B cell (primary cell): ENCODE measurements at regions not wholly inside any gene's neighbourhood (a gene's known extent, or its start where the extent isn't known, plus 50 kb on each side); places are given as distances from the start of the nearest gene placed in this dataset.

Experiments
- ATAC-seq: fragments of 200-7000 bp; cut with Tn5 transposase; one replicate; pipeline ENCODE4 v1.10.0; 2021; ENCODE audit warnings: low read depth, mild to moderate bottlenecking, moderate number of reproducible peaks, moderate library complexity
- CTCF ChIA-PET: fragments of 350-600 bp; sonication (Branson Sonifier 250); formaldehyde crosslinking; loops from one replicate; lab custom pipeline; 2021; ENCODE audit warnings: antibody characterized with exemption, inconsistent platforms; lab: Charles Lee
- POLR2A ChIA-PET: fragments of 350-600 bp; sonication (Branson Sonifier 250); formaldehyde crosslinking; loops from one replicate; lab custom pipeline; 2021; ENCODE audit warnings: antibody characterized with exemption; lab: Charles Lee
- DNase-seq: peaks from one replicate; pipeline ENCODE4 v3.0.0; 2013
- H2AFZ ChIP-seq: 2 replicates; pipeline ENCODE4 v1.6.1; 2012; ENCODE audit warnings: mild to moderate bottlenecking, low read depth, low read length; ENCODE audit not compliant: insufficient read depth, poor library complexity, severe bottlenecking
- H3K27ac ChIP-seq, 2 donors: 1 replicate in 1 of 2; 2 replicates in 1 of 2; pipeline ENCODE4 v1.5.1; 2012 to 2013; ENCODE audit warnings: low read length in 2 of 2, mild to moderate bottlenecking in 2 of 2, moderate library complexity in 1 of 2
- H3K27me3 ChIP-seq, 4 experiments: fragments of 200-600 bp in 1 of 4; sonication (generic) in 1 of 4; replicated peaks in 1 of 4; 1 replicate in 2 of 4; 2 replicates in 2 of 4; pipeline versions ENCODE4 v1.6.1 to v1.7.0; 2013 to 2016; ENCODE audit warnings: low read length in 3 of 4, mild to moderate bottlenecking in 2 of 4, mixed read lengths in 1 of 4, moderate library complexity in 1 of 4; ENCODE audit not compliant: insufficient read depth in 4 of 4, control insufficient read depth in 3 of 4; ENCODE audit errors: control extremely low read depth in 1 of 4
- H3K36me3 ChIP-seq, 2 experiments: replicated peaks in 1 of 2; 1 replicate in 1 of 2; 2 replicates in 1 of 2; pipeline versions ENCODE4 v1.6.1 to v1.7.1; 2013; ENCODE audit warnings: low read length in 1 of 2; ENCODE audit not compliant: insufficient read depth in 2 of 2, control insufficient read depth in 1 of 2; ENCODE audit errors: control extremely low read depth in 1 of 2, extremely low read depth in 1 of 2
- H3K4me1 ChIP-seq, 2 donors: fragments of 200-600 bp in 1 of 2; sonication (generic) in 1 of 2; 1 replicate in 1 of 2; 2 replicates in 1 of 2; pipeline versions ENCODE4 v1.5.1 to v1.6.1; 2013 to 2017; ENCODE audit warnings: low read length in 2 of 2; ENCODE audit not compliant: control insufficient read depth in 2 of 2, insufficient read depth in 2 of 2
- H3K4me2 ChIP-seq: replicated peaks from 2 replicates; pipeline ENCODE3; 2012; ENCODE audit warnings: mild to moderate bottlenecking, low read depth, low read length; ENCODE audit not compliant: poor library complexity, severe bottlenecking
- H3K4me3 ChIP-seq, 5 experiments: fragments of 200-600 bp in 1 of 5; sonication (generic) in 1 of 5; 1 replicate in 3 of 5; 2 replicates in 2 of 5; pipeline versions ENCODE4 v1.5.1 to v1.7.0; 2011 to 2016; ENCODE audit warnings: low read length in 4 of 5, mild to moderate bottlenecking in 4 of 5, low read depth in 2 of 5, control low read depth in 1 of 5, moderate library complexity in 1 of 5; ENCODE audit not compliant: insufficient read depth in 1 of 5; ENCODE audit errors: control extremely low read depth in 1 of 5, extremely low read depth in 1 of 5
- H3K79me2 ChIP-seq: fragments of 200-600 bp; sonication (generic); one replicate; pipeline ENCODE4 v1.6.0; 2016; ENCODE audit warnings: low read length; ENCODE audit not compliant: control insufficient read depth, insufficient read depth
- H3K9ac ChIP-seq: fragments of 200-600 bp; sonication (generic); 2 replicates; pipeline ENCODE4 v1.6.1; 2017; ENCODE audit warnings: mild to moderate bottlenecking, low read length, moderate library complexity
- H3K9me3 ChIP-seq, 3 donors: one replicate each; pipeline versions ENCODE4 v1.6.1 to v1.7.1; 2013; ENCODE audit warnings: low read length in 2 of 3; ENCODE audit not compliant: control insufficient read depth in 2 of 3, insufficient read depth in 1 of 3; ENCODE audit errors: control extremely low read depth in 1 of 3
- H4K20me1 ChIP-seq: 2 replicates; pipeline ENCODE4 v1.6.0; 2012; ENCODE audit warnings: mild to moderate bottlenecking, low read length; ENCODE audit not compliant: insufficient read depth, control insufficient read depth, poor library complexity, severe bottlenecking
- H3K27ac Mint-ChIP-seq: one replicate; pipeline ENCODE4 v1.8.0; 2021; ENCODE audit warnings: mixed read lengths
- H3K27me3 Mint-ChIP-seq: one replicate; pipeline ENCODE4 v1.8.0; 2021; ENCODE audit warnings: mixed read lengths
- H3K4me1 Mint-ChIP-seq: one replicate; pipeline ENCODE4 v1.8.0; 2021; ENCODE audit warnings: mixed read lengths
- H3K4me3 Mint-ChIP-seq: one replicate; pipeline ENCODE4 v1.8.0; 2021; ENCODE audit warnings: mixed read lengths
- H3K9me3 Mint-ChIP-seq: one replicate; pipeline ENCODE4 v1.8.0; 2022; ENCODE audit warnings: mixed read lengths; ENCODE audit not compliant: insufficient read depth
- CTCF ChIP-seq: fragments of 200-600 bp; IDR thresholded peaks from one replicate; pipeline ENCODE4 v1.8.0; 2022; ENCODE audit warnings: antibody characterized with exemption, mild to moderate bottlenecking
- EZH2 ChIP-seq: IDR thresholded peaks from 2 replicates; pipeline ENCODE4 v1.6.1; 2012; ENCODE audit warnings: borderline replicate concordance, low read depth, mild to moderate bottlenecking, moderate library complexity, low read length; ENCODE audit not compliant: insufficient read depth, poor library complexity, severe bottlenecking
- WGBS: methylation state at CpG from one replicate; pipeline ENCODE4 v1.1.5; 2013; ENCODE audit warnings: missing lambda C conversion rate; ENCODE audit not compliant: insufficient coverage; 5-methylcytosine and 5-hydroxymethylcytosine counted together
- intact Hi-C: fragments of 100-400 bp; cut with micrococcal nuclease; formaldehyde crosslinking; loops from one replicate; pipeline ENCODE4 v1.10.0; 2022

- intact Hi-C loops, result no loop called here
- CTCF ChIA-PET, result no interaction called here
- TF ChIP-seq EZH2, result no peak
- Histone ChIP-seq H3K36me3 (no peaks in the 10 kb centered on the region), H3K79me2 (no peaks in the 10 kb centered on the region), H4K20me1 (no peaks in the 10 kb centered on the region), H3K4me1 (no peaks in the 10 kb centered on the region), H3K4me3 (no peak overlapping the region), H3K27ac (no peak overlapping the region), H2AFZ (no peak overlapping the region), H3K27me3 (no peaks in the 10 kb centered on the region), H3K9ac (no peak overlapping the region), H3K9me3 (peaks cover 0 to 5% (median 0%) of the 10 kb centered on the region in 3 donors), H3K4me2 (no peak overlapping the region)
- H3K4me1 Mint-ChIP-seq, result no peaks in the 10 kb centered on the region
- 80% methylated on average over 1 of the region's 4 CpGs for WGBS
- H3K27me3 Mint-ChIP-seq, result no peaks in the 10 kb centered on the region
- H3K4me3 Mint-ChIP-seq, result no peak overlapping the region
- no peak overlapping the region for H3K27ac Mint-ChIP-seq
- peaks cover 4% of the 10 kb centered on the region for H3K9me3 Mint-ChIP-seq
- POLR2A ChIA-PET, result no interaction called here
- DNase-seq (no peak), ATAC-seq (no peak)
Measured at GRCh38 chr13:19020988-19021387, 160.6 kb downstream of the TUBA3C start.

- WGBS, result 81% methylated on average over 6 of the region's 6 CpGs
- Histone ChIP-seq H4K20me1 (no peaks in the 10 kb centered on the region), H3K79me2 (no peaks in the 10 kb centered on the region), H3K27me3 (no peaks in the 10 kb centered on the region), H3K9ac (no peak overlapping the region), H3K36me3 (no peaks in the 10 kb centered on the region), H3K4me1 (no peaks in the 10 kb centered on the region), H3K27ac (no peak overlapping the region), H3K4me2 (no peak overlapping the region), H3K4me3 (no peak overlapping the region), H2AFZ (no peak overlapping the region), H3K9me3 (peaks cover 0 to 48% (median 0%) of the 10 kb centered on the region in 3 donors)
- Mint-ChIP-seq H3K4me3 (no peak overlapping the region), H3K27me3 (no peaks in the 10 kb centered on the region), H3K4me1 (no peaks in the 10 kb centered on the region), H3K9me3 (peaks cover 3% of the 10 kb centered on the region), H3K27ac (no peak overlapping the region)
- ChIA-PET CTCF (no interaction called here), POLR2A (no interaction called here)
- ATAC-seq (no peak), DNase-seq (no peak)
- TF ChIP-seq CTCF (no peak), EZH2 (no peak)
- intact Hi-C loops, result no loop called here
Measured at GRCh38 chr13:18998389-18998788, 183.2 kb downstream of the TUBA3C start.
